Endodermal cell (in vitro differentiated cells): ENCODE measurements at regions not wholly inside any gene's neighbourhood (a gene's known extent, or its start where the extent isn't known, plus 50 kb on each side); places are given as distances from the start of the nearest gene placed in this dataset.

Experiments
- DNase-seq: peaks from one replicate; pipeline ENCODE4 v3.0.0-alpha.2; 2017
- H3K27ac ChIP-seq: 2 replicates; pipeline ENCODE4 v1.5.1; 2013; ENCODE audit warnings: mild to moderate bottlenecking, low read depth, low read length, moderate library complexity
- H3K27me3 ChIP-seq: 2 replicates; pipeline ENCODE4 v1.6.1; 2013; ENCODE audit warnings: mild to moderate bottlenecking, low read length, moderate library complexity; ENCODE audit not compliant: insufficient read depth, control insufficient read depth, poor library complexity, severe bottlenecking
- H3K36me3 ChIP-seq: 2 replicates; pipeline ENCODE4 v1.7.0; 2013; ENCODE audit warnings: mild to moderate bottlenecking, low read length, moderate library complexity; ENCODE audit not compliant: control insufficient read depth, insufficient read depth
- H3K4me1 ChIP-seq: one replicate; pipeline ENCODE4 v1.7.0; 2013; ENCODE audit warnings: low read length; ENCODE audit not compliant: control insufficient read depth, insufficient read depth
- H3K4me3 ChIP-seq: 2 replicates; pipeline ENCODE4 v1.5.1; 2013; ENCODE audit warnings: mild to moderate bottlenecking, low read length, moderate library complexity
- H3K9ac ChIP-seq: 2 replicates; pipeline ENCODE4 v1.6.1; 2013; ENCODE audit warnings: mild to moderate bottlenecking, low read length, moderate library complexity; ENCODE audit not compliant: poor library complexity, severe bottlenecking; ENCODE audit errors: extremely low read depth
- H3K9me3 ChIP-seq: 2 replicates; pipeline ENCODE4 v1.6.1; 2013; ENCODE audit warnings: mild to moderate bottlenecking, low read length, moderate library complexity; ENCODE audit not compliant: control insufficient read depth
- H3K27ac Mint-ChIP-seq: 2 replicates; pipeline ENCODE4 v1.8.0; 2020; ENCODE audit warnings: mixed read lengths
- H3K27me3 Mint-ChIP-seq: 2 replicates; pipeline ENCODE4 v1.8.0; 2021; ENCODE audit warnings: mild to moderate bottlenecking, mixed read lengths; ENCODE audit not compliant: insufficient read depth
- H3K36me3 Mint-ChIP-seq: 2 replicates; pipeline ENCODE4 v1.8.0; 2020; ENCODE audit warnings: low read depth, mixed read lengths
- H3K4me1 Mint-ChIP-seq: 2 replicates; pipeline ENCODE4 v1.8.0; 2020; ENCODE audit warnings: mixed read lengths
- H3K4me3 Mint-ChIP-seq: 2 replicates; pipeline ENCODE4 v1.8.0; 2020; ENCODE audit warnings: mild to moderate bottlenecking, moderate library complexity, mixed read lengths
- H3K9me3 Mint-ChIP-seq: 2 replicates; pipeline ENCODE4 v1.8.0; 2020; ENCODE audit warnings: mild to moderate bottlenecking, mixed read lengths
- WGBS, 2 experiments: methylation state at CpG; one replicate each; pipeline versions ENCODE4 v1.1.5 to v1.1.7; 2013; ENCODE audit warnings: missing lambda C conversion rate in 2 of 2, mixed read lengths in 1 of 2; ENCODE audit not compliant: insufficient coverage in 1 of 2, insufficient read length in 1 of 2; 5-methylcytosine and 5-hydroxymethylcytosine counted together
- TF ChIP-seq, protein P1 (sequence below): fragments of 200-600 bp; sonication (generic); conservative IDR thresholded peaks from 2 replicates; pipeline ENCODE4 v1.5.0; 2021; ENCODE audit warnings: antibody characterized with exemption, mild to moderate bottlenecking

DNA sequence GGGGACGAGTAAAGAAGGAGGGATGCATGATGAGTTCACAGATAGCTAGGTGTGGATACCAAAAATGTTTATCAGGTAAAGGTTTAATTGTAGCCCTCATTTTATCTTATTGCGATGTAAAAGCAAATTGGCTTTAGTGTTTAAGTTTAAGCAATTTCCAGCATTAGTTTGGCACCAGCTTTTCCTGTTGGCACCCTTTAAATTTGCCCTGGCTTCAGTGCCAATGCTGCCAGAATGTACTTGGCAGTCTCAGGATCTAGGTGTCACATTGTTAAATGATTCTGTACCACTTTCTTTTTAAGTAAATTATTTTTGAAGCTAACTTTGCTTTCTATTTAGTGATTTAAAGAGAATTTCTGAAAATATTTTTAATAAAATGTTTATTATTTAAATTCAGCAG is 681.8 kb downstream of the PCDH18 start:
- 88 to 94% methylated on average over 2 of the region's 2 CpGs for WGBS, 2 experiments
- Mint-ChIP-seq H3K4me3 (no peak overlapping the region), H3K27ac (no peak overlapping the region), H3K36me3 (peaks cover 6% of the 10 kb centered on the region), H3K27me3 (no peaks in the 10 kb centered on the region), H3K4me1 (peaks cover 8% of the 10 kb centered on the region), H3K9me3 (peaks cover 12% of the 10 kb centered on the region)
- DNase-seq = no peak
- TF ChIP-seq, protein P1, sequence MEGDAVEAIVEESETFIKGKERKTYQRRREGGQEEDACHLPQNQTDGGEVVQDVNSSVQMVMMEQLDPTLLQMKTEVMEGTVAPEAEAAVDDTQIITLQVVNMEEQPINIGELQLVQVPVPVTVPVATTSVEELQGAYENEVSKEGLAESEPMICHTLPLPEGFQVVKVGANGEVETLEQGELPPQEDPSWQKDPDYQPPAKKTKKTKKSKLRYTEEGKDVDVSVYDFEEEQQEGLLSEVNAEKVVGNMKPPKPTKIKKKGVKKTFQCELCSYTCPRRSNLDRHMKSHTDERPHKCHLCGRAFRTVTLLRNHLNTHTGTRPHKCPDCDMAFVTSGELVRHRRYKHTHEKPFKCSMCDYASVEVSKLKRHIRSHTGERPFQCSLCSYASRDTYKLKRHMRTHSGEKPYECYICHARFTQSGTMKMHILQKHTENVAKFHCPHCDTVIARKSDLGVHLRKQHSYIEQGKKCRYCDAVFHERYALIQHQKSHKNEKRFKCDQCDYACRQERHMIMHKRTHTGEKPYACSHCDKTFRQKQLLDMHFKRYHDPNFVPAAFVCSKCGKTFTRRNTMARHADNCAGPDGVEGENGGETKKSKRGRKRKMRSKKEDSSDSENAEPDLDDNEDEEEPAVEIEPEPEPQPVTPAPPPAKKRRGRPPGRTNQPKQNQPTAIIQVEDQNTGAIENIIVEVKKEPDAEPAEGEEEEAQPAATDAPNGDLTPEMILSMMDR = no peak
- H3K9ac ChIP-seq = no peak overlapping the region
- H3K27ac ChIP-seq = no peak overlapping the region
- peaks cover 31% of the 10 kb centered on the region for H3K9me3 ChIP-seq
- H3K4me1 ChIP-seq = no peaks in the 10 kb centered on the region
- H3K36me3 ChIP-seq = no peaks in the 10 kb centered on the region
- H3K27me3 ChIP-seq = no peaks in the 10 kb centered on the region
- H3K4me3 ChIP-seq = no peak overlapping the region

DNA sequence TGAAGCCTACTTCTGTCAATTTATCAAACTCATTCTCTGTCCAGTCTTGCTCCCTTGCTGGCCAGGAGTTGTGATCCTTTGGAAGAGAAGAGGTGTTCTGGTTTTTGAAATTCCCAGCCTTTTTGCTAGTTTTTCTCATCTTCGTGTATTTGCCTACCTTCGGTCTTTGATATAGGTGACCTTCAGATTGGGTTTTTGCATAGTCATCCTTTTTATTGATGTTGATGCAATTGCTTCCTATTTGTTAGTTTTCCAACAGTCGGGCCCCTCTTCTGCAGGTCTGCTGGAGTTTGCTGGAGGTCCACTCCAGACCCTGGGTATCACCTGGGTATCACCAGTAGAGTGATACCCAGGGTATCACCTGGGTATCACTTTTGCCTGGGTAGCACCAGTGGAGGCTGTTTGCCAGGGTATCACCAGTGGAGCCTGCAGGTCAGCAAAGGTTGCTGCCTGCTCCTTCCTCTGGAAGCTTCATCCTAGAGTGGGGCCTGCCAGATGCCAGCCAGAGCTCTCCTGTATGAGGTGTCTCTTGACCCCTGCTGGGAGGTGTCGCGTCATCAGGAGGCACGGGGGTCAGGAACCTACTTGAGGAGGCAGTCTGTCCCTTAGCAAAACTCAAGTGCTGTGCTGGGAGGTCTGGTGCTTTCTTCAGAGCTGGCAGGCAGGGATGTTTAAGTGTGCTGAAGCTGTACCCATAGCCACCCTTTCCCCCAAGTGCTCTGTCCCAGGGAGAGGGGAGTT is 684.2 kb downstream of the PCDH18 start:
- no peaks in the 10 kb centered on the region for H3K4me1 Mint-ChIP-seq
- no peak for DNase-seq
- TF ChIP-seq, protein P1 = no peak
- Histone ChIP-seq H3K27ac (no peak overlapping the region), H3K9ac (no peak overlapping the region), H3K27me3 (no peaks in the 10 kb centered on the region), H3K9me3 (peaks cover 15% of the 10 kb centered on the region), H3K4me1 (no peaks in the 10 kb centered on the region), H3K4me3 (no peak overlapping the region), H3K36me3 (no peaks in the 10 kb centered on the region)
- H3K36me3 Mint-ChIP-seq = peaks cover 6% of the 10 kb centered on the region
- peaks cover 33% of the 10 kb centered on the region for H3K9me3 Mint-ChIP-seq
- no peaks in the 10 kb centered on the region for H3K27me3 Mint-ChIP-seq
- no peak overlapping the region for H3K4me3 Mint-ChIP-seq
- 94 to 100% methylated on average over 3 to 6 of the region's 6 CpGs for WGBS, 2 experiments
- H3K27ac Mint-ChIP-seq = no peak overlapping the region

DNA sequence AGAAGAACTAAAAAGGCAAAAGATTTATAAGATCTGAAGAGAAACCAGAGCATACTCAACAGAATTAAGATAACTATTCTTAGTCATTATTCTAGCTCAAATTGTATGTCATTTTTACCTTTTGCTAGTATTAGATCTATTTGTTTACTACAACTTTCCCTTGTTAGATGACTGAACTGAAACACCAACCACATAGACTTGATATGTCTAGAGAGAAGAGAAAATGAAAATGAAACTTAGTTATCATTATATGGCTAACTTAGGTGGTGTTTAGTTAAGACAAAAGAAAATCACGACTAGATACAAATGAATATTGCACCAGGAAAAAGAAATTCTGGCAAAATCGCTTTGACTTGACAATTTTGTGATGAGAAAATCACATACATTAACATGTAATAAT is 690.8 kb downstream of the PCDH18 start:
- DNase-seq = no peak
- H3K36me3 Mint-ChIP-seq = peaks cover 4% of the 10 kb centered on the region
- Histone ChIP-seq H3K9me3 (no peaks in the 10 kb centered on the region), H3K27me3 (no peaks in the 10 kb centered on the region), H3K4me1 (no peaks in the 10 kb centered on the region), H3K27ac (no peak overlapping the region), H3K36me3 (no peaks in the 10 kb centered on the region), H3K4me3 (no peak overlapping the region), H3K9ac (no peak overlapping the region)
- H3K4me1 Mint-ChIP-seq = no peaks in the 10 kb centered on the region
- no peak overlapping the region for H3K4me3 Mint-ChIP-seq
- H3K9me3 Mint-ChIP-seq = peaks cover 27% of the 10 kb centered on the region
- TF ChIP-seq, protein P1 = no peak
- 97% methylated on average over 2 of the region's 2 CpGs; no CpG with 5 or more reads in 1 of the 2 experiments for WGBS, 2 experiments
- H3K27ac Mint-ChIP-seq = no peak overlapping the region
- no peaks in the 10 kb centered on the region for H3K27me3 Mint-ChIP-seq
